Right hindlimb (tissue), 1 donor: ENCODE measurements at regions not wholly inside any gene's neighbourhood (a gene's known extent, or its start where the extent isn't known, plus 50 kb on each side); places are given as distances from the start of the nearest gene placed in this dataset.
"Not testable (repeated sequence)": the region's sequence is repeated elsewhere in the genome, so short reads cannot be mapped to it uniquely, and the experiment has no call there.

ENCODE experiments used
- DNase-seq: peaks from one replicate; pipeline ENCODE4 v3.0.0-alpha.2; 2018

DNA sequence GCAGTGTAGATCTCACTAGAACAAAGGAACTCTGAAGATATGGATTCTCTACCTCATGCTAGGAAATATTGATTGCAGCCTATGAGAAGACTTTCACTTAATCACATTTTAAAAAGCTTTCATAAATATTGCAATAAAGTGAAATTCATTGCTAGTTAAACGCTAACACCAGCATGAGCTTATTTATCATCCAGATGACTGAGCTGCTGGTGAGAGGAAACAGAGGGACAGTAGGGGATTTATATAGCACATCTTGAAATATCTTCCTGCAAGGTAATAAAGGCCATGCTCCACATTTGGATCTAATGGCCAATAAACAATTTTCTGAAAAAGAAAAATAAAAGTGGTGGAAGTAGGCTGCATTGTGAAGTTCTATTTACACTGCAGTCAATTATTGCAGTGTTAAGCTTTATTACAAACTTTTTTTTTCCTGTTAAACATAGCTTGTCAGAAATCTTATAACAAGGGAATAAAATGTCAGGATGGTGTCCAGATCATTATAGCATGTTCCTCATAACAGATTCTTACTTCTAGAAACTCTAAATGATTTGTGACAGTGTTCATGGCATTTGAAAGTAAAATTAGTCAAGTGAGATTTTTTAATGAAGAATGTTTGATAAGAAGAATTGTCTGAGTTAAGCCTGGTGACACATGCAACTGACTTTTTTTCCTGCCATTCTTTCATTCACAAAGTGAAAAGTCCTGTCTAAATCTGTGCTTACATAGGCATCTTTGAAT is 342.6 kb downstream of the DMAC1 start:
- no peak for DNase-seq

DNA sequence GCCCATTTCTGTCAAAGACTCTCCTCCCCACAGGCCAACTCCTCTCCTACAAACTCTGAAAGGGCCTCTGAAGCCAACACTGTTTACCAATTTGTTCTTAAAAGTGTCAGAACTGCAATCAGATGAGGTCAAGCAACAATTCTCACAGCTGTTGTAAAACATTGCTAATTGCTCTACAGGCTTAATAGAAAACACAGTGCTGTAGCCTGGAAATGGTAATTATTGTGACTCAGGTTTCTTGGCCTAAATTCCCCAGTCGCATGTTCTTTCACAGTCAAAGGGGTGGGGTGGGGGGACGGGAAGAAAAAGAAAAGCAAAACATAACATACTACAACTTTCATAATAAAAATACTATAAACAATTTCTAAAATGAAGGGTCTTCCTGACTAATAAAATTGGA is 343.2 kb downstream of the DMAC1 start:
- no peak for DNase-seq

DNA sequence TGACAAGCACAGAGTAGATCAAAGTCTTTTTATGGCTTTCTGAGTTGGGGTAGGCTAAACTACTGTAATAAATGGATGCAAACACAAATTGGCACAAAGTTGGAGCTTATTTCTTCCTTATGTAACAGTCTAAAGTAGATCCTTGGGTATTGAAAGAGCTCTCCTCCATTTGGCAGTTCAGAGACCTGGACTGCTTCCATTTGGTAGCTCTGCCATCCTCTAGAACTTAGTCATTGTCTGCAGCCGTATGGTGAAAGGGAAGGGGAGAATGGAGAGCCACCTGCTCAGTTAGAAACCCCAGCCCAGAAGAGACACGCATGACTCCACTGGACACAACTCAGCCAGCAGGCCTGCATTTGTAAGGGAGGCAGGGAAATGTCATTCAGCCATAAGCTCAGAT is 345.0 kb downstream of the DMAC1 start:
- no peak for DNase-seq

GRCh38 chr9:7452378-7452777 is 347.2 kb downstream of the DMAC1 start:
- no peak for DNase-seq

GRCh38 chr9:7451062-7451461 is 348.5 kb downstream of the DMAC1 start:
- DNase-seq, result no peak

DNA sequence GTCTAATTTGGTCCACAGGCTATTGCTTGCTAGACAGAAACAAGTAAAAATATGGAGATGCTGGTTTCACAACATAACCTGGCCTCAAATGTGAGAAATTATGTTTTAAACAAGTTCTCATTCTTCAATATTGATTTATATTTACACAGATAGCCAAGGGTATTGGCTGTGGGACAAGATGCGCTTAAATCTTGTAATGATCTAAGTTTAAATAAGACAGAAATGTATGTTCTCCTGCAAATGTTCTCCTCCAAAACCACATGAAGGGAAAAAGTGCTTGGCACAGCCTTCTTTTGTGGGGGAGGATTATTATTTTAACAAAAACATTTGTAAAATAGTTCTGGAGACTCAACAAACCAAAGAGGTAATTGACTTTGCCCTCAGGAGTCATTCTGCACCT is 356.0 kb downstream of the DMAC1 start:
- no peak for DNase-seq

DNA sequence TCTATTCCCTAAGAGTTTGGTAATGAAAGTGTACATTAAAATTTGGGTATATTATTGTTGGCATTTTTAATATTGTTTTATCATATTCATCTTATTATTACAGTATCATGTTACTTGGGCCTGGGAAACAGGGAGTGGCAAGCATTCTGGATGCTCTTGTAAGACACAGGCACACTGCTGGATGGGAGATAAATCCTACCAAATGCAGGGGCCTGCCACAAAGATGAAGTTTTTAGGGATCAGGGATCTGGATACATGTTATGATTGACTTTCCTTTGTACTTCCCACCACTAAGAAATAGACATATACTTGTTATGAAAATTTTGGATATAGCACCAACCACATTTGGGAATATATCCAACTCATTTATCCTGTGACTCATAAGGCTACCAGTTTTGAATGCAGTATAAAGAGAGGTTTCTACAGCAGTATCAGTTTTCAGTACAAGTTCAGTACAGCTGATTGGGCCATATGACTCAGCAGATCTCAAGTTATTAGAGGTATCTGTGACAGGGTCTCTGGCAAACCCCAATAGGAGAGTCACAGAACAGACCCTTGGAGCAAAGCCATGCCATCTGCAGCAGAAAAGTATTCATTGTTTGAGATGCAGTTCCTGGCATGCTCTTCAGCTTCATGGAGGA is 360.1 kb downstream of the DMAC1 start:
- no peak for DNase-seq

DNA sequence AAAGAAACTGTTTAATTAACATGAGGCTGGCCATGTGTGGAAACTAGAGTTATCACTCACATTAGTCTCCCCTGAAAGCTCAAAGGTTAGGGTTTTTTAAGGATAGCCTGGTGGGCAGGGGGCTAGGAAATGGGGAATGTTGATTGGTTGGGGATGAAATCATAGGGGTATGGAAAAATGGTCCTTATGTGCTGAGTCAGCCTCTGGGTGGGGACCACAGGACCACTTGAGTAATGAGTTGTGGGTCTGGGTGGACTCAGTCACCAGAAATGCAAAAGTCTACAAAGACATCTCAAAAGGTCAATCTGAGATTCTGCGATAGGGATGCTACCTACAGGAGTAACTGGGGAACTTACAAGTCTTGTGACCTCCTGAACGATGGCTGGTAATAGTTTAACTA is 362.8 kb downstream of the DMAC1 start:
- no peak for DNase-seq

DNA sequence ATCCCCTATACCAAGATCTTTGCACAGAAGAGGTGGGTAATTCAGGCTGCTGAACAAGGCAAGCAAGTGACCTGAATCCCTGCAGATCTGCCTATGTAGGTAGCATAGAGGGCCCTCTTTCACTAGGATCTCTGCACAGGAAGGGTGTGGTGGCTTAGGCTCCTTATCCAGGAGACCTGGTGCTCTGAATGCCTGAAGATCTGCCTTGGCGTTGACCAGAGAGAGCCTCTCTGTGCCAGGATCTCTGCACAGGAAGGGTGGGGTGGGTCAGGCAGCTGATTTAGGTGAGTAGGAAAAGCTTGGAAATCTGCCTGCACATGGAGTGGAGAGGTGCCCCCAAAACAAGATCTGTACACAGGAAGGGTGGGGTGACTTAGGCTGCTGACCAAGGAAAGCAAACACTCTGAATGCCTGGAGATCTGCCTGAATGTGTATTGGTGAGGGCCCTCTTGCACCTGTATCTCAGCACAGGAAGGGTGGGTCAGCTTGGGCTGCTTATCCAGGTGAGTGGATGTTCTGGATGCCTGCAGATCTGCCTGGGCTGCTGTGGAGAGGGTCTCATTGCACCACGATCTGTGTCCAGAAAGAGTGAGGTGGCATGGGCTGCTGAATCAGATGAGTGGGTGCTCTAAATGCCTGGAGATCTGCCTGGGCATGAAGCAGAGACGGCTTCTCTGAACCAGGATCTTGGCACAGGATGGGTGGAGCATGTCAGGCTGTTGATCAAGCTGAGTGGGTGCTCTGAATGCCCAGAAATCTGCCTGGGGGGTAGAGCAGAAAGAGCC is 365.9 kb downstream of the DMAC1 start:
- no peak for DNase-seq

DNA sequence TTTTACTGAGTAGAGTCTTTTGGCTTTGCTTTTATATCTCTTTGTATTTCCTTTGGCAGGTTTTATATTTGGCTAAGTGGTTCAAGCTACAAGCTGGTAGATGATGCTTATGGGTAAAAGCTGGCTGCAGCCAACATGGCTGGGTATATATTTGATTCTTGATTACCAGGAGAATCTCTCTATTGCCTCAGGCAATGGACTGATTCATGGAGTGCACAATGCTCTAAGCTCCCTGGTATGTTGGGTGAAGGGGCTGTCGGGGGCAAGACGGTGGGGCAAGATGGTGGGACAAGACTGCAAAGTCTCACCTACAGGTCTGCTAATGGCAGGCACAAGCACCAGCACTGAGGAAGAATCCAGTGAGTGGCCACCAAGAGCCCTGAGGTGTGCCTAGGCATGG is 366.6 kb downstream of the DMAC1 start:
- no peak for DNase-seq

DNA sequence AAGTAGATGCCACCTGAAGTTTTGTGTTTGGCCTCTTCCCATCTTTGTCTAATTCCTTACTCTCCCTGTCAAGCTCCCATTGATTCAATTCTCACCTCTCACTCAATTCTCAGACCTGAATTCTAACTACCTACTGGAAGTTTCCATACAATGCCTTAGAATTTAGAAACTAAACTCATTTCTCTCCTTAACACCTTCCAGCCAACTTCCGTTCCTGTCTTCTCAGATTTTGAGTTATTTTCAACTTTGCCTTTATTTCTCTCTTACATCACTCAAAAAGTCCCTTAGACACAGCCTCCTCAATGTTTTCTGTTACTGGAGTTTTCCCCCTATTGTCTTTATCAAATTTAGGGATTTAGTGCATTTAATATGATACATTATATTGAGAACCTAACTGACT is 382.2 kb downstream of the DMAC1 start:
- not testable (repeated sequence) for DNase-seq

GRCh38 chr9:7415836-7416235 is 383.7 kb downstream of the DMAC1 start:
- no peak for DNase-seq

GRCh38 chr9:7408845-7409244 is 390.7 kb downstream of the DMAC1 start:
- no peak for DNase-seq

GRCh38 chr9:7407246-7407645 is 392.3 kb downstream of the DMAC1 start:
- DNase-seq, result no peak

DNA sequence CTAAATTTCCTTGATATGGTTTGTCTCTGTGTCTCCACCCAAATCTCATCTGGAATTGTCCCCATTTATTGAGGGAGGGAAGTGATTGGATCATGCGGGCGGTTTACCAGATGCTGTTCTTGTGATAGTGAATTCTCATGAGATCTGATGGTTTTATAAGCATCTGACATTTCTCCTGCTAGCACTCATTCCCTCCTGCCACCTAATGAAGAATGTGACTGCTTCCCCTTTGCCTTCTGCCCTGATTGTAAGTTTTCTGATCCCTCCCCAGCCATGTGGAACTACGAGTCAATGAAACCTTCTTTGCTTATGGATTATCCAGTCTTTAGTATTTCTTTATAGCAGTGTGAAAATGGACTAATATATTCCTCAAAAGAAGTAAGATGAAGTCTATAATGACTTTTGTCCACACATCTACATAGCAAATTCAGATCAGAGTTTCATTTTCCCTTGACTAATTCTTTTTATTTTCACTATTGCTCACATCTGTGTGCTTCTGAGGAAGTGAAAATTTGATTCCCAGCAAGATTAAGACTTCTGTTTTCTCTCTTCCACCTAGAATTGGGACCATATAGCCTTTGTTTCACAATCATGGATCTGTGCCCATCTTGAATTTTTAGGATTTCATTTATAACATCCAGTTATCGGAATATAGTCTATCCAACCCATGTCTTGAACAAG is 393.5 kb downstream of the DMAC1 start:
- DNase-seq, result no peak

DNA sequence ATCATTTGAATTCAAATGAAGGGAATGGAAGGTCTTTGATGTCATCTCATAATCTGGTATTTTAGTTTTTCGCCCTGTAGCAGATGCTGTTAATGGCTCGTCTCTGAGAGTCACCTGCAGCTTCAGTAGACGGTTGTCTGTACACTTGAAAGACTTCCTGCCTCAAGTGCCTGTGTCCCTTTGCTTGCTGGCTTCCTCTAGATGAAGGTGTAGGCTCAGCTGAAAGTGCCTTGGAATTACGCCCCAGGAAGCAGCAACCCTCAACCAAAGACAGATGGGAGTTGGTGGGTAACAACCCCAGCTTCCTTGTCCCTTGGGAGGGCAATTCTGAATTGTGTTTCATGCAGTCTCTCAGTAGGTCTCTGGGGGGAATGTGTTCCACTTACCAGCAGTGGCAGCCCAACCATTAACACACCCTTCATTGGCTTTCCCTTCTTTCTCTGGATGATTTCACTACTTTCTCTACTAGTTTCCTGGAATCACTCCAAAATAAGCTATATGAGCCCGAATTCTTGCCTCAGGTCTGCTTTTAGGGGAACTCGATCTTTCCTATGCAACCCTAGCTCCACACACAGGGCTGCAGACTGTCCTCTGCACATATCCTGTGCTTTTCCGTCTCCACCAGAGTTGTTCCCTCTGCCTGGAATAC is 395.6 kb downstream of the DMAC1 start:
- peak; percentile 19 for DNase-seq

DNA sequence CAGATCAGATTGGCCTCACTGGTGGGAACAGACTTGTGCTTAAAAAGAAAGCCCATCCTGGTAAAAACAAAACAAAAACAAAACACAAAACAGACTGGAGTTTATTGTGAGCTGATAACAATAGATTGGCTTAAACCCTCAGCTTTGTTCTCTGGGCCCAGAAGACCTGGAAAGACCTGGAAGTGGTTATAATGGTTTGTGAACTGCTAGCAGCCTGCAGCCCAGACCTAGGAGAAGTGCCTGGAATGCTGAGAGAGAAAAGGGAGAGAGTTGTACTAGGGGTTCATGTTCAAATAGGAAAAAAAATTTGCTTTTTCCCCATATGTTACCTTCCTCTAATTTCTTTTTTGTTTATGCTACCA is 396.6 kb downstream of the DMAC1 start:
- DNase-seq, result no peak

GRCh38 chr9:7402334-7403027 is 397.1 kb downstream of the DMAC1 start:
- no peak for DNase-seq

DNA sequence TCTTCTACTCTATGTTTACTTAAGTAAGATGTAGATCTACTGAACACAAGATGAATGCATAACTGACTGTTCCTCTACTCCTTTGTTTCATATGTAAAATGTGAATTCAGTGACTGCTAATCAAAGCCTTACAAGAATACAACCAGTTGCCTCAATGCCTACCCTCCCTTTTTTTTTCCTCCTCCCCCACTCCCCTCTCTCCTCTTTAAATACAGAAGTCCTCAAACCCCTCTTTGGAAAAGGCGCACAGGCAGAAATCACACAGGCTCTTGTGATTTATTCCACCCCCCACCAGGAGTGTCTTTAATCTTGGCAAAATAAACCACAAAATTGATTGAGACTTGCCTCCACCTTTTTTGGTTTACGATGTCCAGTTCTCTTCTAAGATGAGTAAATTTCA is 398.5 kb downstream of the DMAC1 start:
- DNase-seq, result no peak

DNA sequence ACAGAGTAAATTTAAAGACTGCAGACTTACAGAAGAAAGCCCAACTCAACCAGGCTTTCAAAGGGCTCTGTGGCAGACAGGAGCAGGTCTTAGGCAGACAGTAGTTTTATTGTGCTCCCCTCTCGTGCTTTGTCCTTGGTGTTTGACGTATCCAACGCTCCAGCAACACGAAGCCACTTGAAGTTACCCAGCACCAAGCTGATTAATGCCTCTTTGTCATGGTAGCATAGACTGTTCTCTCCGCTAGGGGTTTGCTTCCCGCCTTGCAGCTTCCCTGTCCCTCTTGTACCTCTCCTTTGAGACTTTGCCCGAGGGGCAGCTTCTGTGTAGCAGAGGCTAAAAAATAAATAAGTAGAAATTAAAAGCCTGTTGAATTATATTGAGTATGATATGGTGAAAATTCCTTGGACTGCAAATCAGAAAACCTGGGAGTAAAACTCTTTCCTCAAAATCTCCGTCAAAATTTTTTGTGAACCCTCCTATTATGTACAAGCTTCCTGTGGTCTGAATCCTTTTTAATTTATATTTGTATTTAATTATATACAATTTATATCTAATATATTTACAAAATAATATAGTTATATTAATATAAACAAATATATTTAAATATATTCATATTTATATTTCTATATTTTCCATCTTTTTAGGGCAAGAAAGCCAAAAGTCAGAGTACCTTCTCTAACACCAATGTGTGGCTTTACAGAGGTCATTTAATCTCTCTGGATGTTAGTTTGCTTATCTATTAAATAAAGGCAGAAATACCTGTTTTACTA is 405.4 kb downstream of the DMAC1 start:
- DNase-seq, result no peak

GRCh38 chr9:7392148-7392547 is 407.4 kb downstream of the DMAC1 start:
- no peak for DNase-seq

- DNase-seq, result no peak
These were observed 410.8 kb downstream of the DMAC1 start for GRCh38 chr9:7388755-7389154.
